ENCODE measurements at regions not wholly inside any gene's neighbourhood (a gene's known extent, or its start where the extent isn't known, plus 50 kb on each side); places are given as distances from the start of the nearest gene placed in this dataset.
A peak's percentile ranks its signal among the peaks of the same experiment; 100 is the strongest.

DNA sequence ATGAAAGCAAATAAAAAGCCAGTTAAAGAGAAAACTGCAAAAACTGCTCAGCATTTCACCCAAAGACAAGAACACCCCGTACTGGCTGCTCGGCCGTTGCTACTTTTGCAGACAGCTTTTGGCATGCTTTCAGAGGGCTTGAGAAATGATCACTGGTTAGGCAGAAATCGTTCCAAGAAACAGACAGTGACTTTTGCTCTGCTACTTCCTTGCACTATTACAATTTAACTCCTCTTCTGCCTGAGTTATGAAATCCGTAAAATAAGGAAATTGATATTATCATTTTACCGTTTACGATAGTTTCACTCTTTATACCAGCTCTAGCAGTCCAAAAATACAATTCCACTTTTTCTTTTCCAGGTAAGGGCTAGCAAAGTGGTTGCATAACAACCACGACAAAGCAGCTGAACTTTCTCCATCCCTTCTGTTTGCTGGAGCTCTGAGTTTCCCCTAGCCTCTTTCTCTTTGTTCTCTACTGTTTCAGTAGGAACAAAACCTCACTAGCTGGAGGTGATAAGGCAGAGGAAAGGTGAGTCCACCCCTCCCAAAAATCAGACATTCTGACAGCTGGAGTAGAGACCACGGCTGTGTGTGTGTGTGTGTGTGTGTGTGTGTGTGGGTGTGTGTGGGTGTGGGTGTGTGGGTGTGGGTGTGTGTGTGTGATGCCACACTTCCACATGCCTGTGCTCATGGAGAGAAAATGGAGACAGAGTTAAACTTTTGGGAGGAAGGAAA lies 191.8 kb upstream of the RREB1 start (continued):
- no peak for TF ChIP-seq MYC (IDR thresholded peaks at IDR 0.05; ENCODE audit: low read depth, low read length)
- TF ChIP-seq MYC (CRISPR knock-in tag; IDR thresholded peaks at IDR 0.05; ENCODE audit: borderline replicate concordance, low read depth): no peak
- TF ChIP-seq ZBTB17 (CRISPR knock-in tag; IDR thresholded peaks at IDR 0.05): 0 out of 2 replicates have a peak, but pooled peaks have one; percentile 40
- no peak for TF ChIP-seq ZFPM2 (CRISPR knock-in tag; IDR thresholded peaks at IDR 0.05)
- no peak for TF ChIP-seq RNF219 (CRISPR knock-in tag; IDR thresholded peaks at IDR 0.05)
- TF ChIP-seq JUN (IDR thresholded peaks at IDR 0.05; ENCODE audit: borderline replicate concordance, low read depth, low read length): no peak
- TF ChIP-seq JUN (CRISPR knock-in tag; IDR thresholded peaks at IDR 0.05; ENCODE audit: borderline replicate concordance): no peak
- no peak for TF ChIP-seq SMARCB1 (IDR thresholded peaks at IDR 0.05; ENCODE audit: insufficient read length, low read depth)
- TF ChIP-seq, protein P1, sequence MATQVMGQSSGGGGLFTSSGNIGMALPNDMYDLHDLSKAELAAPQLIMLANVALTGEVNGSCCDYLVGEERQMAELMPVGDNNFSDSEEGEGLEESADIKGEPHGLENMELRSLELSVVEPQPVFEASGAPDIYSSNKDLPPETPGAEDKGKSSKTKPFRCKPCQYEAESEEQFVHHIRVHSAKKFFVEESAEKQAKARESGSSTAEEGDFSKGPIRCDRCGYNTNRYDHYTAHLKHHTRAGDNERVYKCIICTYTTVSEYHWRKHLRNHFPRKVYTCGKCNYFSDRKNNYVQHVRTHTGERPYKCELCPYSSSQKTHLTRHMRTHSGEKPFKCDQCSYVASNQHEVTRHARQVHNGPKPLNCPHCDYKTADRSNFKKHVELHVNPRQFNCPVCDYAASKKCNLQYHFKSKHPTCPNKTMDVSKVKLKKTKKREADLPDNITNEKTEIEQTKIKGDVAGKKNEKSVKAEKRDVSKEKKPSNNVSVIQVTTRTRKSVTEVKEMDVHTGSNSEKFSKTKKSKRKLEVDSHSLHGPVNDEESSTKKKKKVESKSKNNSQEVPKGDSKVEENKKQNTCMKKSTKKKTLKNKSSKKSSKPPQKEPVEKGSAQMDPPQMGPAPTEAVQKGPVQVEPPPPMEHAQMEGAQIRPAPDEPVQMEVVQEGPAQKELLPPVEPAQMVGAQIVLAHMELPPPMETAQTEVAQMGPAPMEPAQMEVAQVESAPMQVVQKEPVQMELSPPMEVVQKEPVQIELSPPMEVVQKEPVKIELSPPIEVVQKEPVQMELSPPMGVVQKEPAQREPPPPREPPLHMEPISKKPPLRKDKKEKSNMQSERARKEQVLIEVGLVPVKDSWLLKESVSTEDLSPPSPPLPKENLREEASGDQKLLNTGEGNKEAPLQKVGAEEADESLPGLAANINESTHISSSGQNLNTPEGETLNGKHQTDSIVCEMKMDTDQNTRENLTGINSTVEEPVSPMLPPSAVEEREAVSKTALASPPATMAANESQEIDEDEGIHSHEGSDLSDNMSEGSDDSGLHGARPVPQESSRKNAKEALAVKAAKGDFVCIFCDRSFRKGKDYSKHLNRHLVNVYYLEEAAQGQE (IDR thresholded peaks at IDR 0.05; ENCODE audit: borderline replicate concordance): 0 out of 2 replicates have a peak, but pooled peaks have one; percentile 5
- TF ChIP-seq, protein P1 (CRISPR knock-in tag; IDR thresholded peaks at IDR 0.05; ENCODE audit: low read depth): no peak
- no peak for TF ChIP-seq ZNF398 (CRISPR knock-in tag; IDR thresholded peaks at IDR 0.05)
- TF ChIP-seq ZNF140 (CRISPR knock-in tag; IDR thresholded peaks at IDR 0.05): no peak
- no peak for TF ChIP-seq HDAC8 (tag; IDR thresholded peaks at IDR 0.05)
- no peak for TF ChIP-seq NR2F6 (CRISPR knock-in tag; IDR thresholded peaks at IDR 0.05)
- TF ChIP-seq ETV5 (CRISPR knock-in tag; IDR thresholded peaks at IDR 0.05; ENCODE audit: low read depth): no peak
- TF ChIP-seq GATA2 (CRISPR knock-in tag; IDR thresholded peaks at IDR 0.05): no peak
- no peak for TF ChIP-seq JUNB (CRISPR knock-in tag; conservative IDR thresholded peaks at IDR 0.05)

All from K562 (cell line).